Epithelial cell of esophagus (primary cell): ENCODE measurements at regions not wholly inside any gene's neighbourhood (a gene's known extent, or its start where the extent isn't known, plus 50 kb on each side); places are given as distances from the start of the nearest gene placed in this dataset.

ENCODE experiments used
- DNase-seq: peaks from one replicate; pipeline ENCODE4 v3.0.0; 2010; ENCODE audit warnings: low read depth
- H3K4me3 ChIP-seq: 2 replicates; pipeline ENCODE4 v1.5.1; 2011; ENCODE audit warnings: mild to moderate bottlenecking, low read length, control low read depth
- CTCF ChIP-seq: IDR thresholded peaks from 2 replicates; pipeline ENCODE4 v1.5.1; 2011; ENCODE audit warnings: low read depth, mild to moderate bottlenecking, low read length, control low read depth, inconsistent platforms; ENCODE audit not compliant: insufficient read depth; ENCODE audit errors: missing control alignments

GRCh38 chr1:113241237-113241636 lies 149.1 kb upstream of the MAGI3 start:
- no peak for TF ChIP-seq CTCF
- no peak for DNase-seq
- no peak overlapping the region for H3K4me3 ChIP-seq

GRCh38 chr1:113242481-113242880 lies 147.8 kb upstream of the MAGI3 start:
- no peak overlapping the region for H3K4me3 ChIP-seq
- DNase-seq = no peak
- TF ChIP-seq CTCF = no peak

DNA sequence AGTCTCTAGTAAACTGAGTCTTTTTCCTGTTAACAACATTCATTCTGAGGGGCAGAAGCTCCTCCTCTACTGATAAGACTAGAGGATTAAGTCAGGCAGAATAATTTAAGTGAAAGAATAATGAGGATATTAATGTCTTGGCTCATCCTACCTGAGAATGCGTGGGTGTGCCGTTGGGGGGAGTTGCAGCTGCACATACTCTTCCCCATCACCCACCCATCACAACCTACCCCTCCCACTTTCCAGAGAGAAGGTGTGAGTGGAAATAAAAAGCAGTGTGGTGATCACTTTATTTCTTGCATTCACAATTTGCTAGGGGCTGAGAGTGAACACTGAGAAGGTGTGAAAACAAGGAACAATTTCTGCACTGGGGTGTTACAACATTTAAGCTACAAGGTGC lies 146.8 kb upstream of the MAGI3 start:
- DNase-seq = no peak
- TF ChIP-seq CTCF = no peak

DNA sequence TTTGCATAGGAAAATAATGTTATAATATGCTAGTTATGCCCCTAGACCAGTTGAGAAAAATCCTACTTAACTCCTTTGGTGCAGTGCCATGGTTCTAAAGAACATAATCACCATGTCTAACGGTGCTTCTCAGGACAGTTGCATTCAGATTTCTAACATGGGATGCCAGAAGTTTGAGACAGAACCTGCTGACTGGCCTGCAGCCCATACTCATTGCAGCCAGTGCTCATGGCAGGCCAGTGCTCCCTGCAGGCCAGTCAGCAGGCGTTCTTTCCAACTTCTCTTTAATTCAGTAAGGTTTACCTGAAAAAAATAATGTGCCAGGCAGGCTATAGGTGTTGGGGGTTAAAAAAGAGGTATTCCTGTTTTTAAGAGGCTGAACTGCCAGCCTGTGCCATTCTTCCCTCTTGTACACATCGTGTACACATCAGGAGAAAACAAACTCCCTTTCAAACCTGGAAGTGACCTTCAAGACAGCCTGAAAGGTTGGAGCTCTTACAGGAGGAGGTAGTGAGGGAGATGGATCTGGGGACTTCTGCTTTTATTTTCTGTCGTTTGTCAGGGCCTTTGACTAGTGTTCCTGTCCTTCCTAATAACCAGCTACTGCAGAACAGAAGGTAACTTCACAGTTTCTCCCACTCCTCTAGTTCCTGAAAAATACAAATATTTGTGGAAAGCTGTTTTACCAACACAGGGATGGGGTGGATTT lies 146.0 kb upstream of the MAGI3 start:
- no peak for TF ChIP-seq CTCF
- no peak for DNase-seq
- H3K4me3 ChIP-seq = no peak overlapping the region

More for the DNA sequence above, 146.8 kb upstream of the MAGI3 start:
- no peak overlapping the region for H3K4me3 ChIP-seq

DNA sequence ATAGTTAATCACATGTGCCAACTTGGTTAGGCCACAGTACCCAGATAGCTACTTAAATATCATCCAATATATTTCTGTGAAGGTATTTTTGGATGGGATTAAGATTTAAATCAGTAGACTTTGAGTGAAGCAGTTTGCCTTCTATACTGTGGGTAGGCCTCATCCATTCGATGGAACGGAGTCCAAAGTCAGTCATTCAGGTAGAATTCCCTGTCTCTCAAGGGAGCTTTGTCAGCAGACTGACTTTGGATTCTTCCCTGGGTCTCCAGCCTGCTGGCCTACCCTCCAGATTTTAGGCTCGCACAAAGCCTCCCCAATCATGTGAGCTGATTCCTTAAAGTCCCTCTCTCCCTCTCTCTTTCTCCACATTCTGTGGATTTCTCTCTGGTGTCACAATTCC lies 145.1 kb upstream of the MAGI3 start:
- no peak for TF ChIP-seq CTCF
- no peak for DNase-seq
- H3K4me3 ChIP-seq = no peak overlapping the region

DNA sequence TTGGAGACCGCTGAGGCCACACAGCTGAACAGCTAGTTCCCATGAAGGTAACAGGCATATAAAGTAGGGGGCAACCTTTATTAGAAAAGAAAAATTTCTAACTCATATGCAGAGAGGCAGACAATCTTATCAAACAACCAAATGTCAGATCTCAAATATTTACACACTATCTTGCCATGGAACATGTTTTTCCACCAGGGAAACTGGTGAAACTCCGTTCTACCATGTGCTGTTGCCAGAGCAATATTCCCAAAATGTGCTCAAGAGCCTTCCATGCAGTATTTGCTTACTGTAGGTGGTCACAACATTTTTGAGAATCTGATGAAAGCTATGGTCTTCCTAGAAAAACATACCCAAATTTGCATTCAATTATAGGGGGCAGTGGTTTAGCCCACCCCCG lies 143.4 kb upstream of the MAGI3 start:
- no peak for DNase-seq
- H3K4me3 ChIP-seq = no peak overlapping the region
- TF ChIP-seq CTCF = no peak

DNA sequence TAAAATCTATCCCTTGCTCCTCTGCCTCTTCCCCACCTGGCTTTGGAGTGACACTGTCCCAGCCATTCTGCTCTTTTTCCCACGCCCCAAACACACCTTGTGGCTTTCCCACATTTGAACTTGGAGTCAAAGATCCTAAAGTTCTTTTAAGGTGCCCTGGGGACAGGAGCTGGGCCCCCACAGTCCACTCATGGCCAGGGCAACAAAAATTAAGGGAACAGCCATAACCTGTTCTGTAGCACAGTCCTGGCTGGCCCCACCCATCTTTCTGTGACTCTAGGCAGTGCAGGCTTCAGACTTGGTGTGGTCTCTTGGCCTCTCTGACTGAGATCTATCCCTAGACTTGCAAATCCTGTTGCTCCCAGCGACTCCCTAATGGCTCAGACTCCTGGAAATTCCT lies 143.0 kb upstream of the MAGI3 start:
- H3K4me3 ChIP-seq = no peak overlapping the region
- TF ChIP-seq CTCF = no peak
- DNase-seq = peak; percentile 71
